AG04450 (cell line): ENCODE measurements at regions not wholly inside any gene's neighbourhood (a gene's known extent, or its start where the extent isn't known, plus 50 kb on each side); places are given as distances from the start of the nearest gene placed in this dataset.

Experiments
- CTCF ChIA-PET: fragments of 300-600, 350-600 bp; formaldehyde crosslinking; extraction: SDS; loops from one replicate; lab custom pipeline; 2022; ENCODE audit warnings: antibody characterized with exemption, inconsistent platforms; lab: Charles Lee
- POLR2A ChIA-PET: fragments of 350-600 bp; formaldehyde crosslinking; extraction: SDS; loops from one replicate; lab custom pipeline; 2021; ENCODE audit warnings: antibody characterized with exemption, inconsistent platforms; lab: Yijun Ruan, JAX
- DNase-seq: peaks from one replicate; pipeline ENCODE4 v3.0.0-alpha.2; 2011; ENCODE audit warnings: low read depth, low spot score
- H3K27ac ChIP-seq: one replicate; pipeline ENCODE4 v1.5.1; 2012; ENCODE audit warnings: low read depth, low read length, control low read depth
- H3K27me3 ChIP-seq: one replicate; pipeline ENCODE4 v1.6.0; 2012; ENCODE audit warnings: low read length; ENCODE audit not compliant: control insufficient read depth, insufficient read depth
- H3K4me3 ChIP-seq: 2 replicates; pipeline ENCODE4 v1.5.1; 2011; ENCODE audit warnings: mild to moderate bottlenecking, low read depth, low read length, control low read depth
- H3K9me3 ChIP-seq: 2 replicates; pipeline ENCODE4 v1.5.1; 2012; ENCODE audit warnings: low read length; ENCODE audit not compliant: control insufficient read depth, insufficient read depth
- CTCF ChIP-seq: IDR thresholded peaks from 2 replicates; pipeline ENCODE4 v1.5.1; 2011; ENCODE audit warnings: low read depth, low read length, control low read depth, inconsistent platforms

- TF ChIP-seq CTCF: no peak
- ChIA-PET POLR2A (no interaction called here), CTCF (interaction anchor here (0.7 to 5.0 kb wide), 3 partner anchors 13 to 46 kb away, joined by 3 to 40 read pairs (median 4); no protein-coding TSS in a partner anchor)
- Histone ChIP-seq H3K27me3 (peaks cover 83% of the 10 kb centered on the region), H3K9me3 (no peaks in the 10 kb centered on the region; the same call in 1 of the 2 replicates), H3K4me3 (no peak overlapping the region), H3K27ac (no peak overlapping the region)
- no peak for DNase-seq
Observed at GRCh38 chr15:89404023-89404422, 69.4 kb upstream of the POLG start.

- Histone ChIP-seq H3K27me3 (peaks cover 81% of the 10 kb centered on the region), H3K27ac (no peak overlapping the region), H3K9me3 (no peaks in the 10 kb centered on the region; the same call in 1 of the 2 replicates), H3K4me3 (no peak overlapping the region)
- ChIA-PET POLR2A (interaction anchor here (0.5 kb wide), 1 partner anchor 104 kb away, joined by 3 read pairs; no protein-coding TSS in a partner anchor), CTCF (interaction anchor here (0.5 to 5.0 kb wide), 4 partner anchors 26 to 166 kb away, joined by 3 to 40 read pairs (median 5); no protein-coding TSS in a partner anchor)
- no peak for DNase-seq
- no peak for TF ChIP-seq CTCF
Observed at GRCh38 chr15:89402518-89402805, 67.8 kb upstream of the POLG start.

GRCh38 chr15:89401631-89402517 lies 67.2 kb upstream of the POLG start:
- TF ChIP-seq CTCF: no peak
- POLR2A ChIA-PET: interaction anchor here (0.5 kb wide), 1 partner anchor 105 kb away, joined by 3 read pairs; no protein-coding TSS in a partner anchor
- no peaks in the 10 kb centered on the region; the same call in 1 of the 2 replicates for H3K9me3 ChIP-seq
- CTCF ChIA-PET: interaction anchor here (0.5 to 5.0 kb wide), 4 partner anchors 27 to 166 kb away, joined by 3 to 40 read pairs (median 5); no protein-coding TSS in a partner anchor
- no peak overlapping the region for H3K27ac ChIP-seq
- peak overlapping the region; percentile 42 for H3K4me3 ChIP-seq
- peak; percentile 20 for DNase-seq
- peaks cover 79% of the 10 kb centered on the region for H3K27me3 ChIP-seq

GRCh38 chr15:89400782-89401545 lies 66.3 kb upstream of the POLG start:
- no peak for DNase-seq
- no peak overlapping the region for H3K27ac ChIP-seq
- H3K9me3 ChIP-seq: no peaks in the 10 kb centered on the region; the same call in 1 of the 2 replicates
- no peak for TF ChIP-seq CTCF
- ChIA-PET CTCF (interaction anchor here (1.5 to 5.0 kb wide), 2 partner anchors 29 to 43 kb away, joined by 6 to 40 read pairs; no protein-coding TSS in a partner anchor), POLR2A (no interaction called here)
- H3K4me3 ChIP-seq: no peak overlapping the region
- peaks cover 72% of the 10 kb centered on the region for H3K27me3 ChIP-seq
